ENCODE measurements at regions not wholly inside any gene's neighbourhood (a gene's known extent, or its start where the extent isn't known, plus 50 kb on each side); places are given as distances from the start of the nearest gene placed in this dataset.

DNA sequence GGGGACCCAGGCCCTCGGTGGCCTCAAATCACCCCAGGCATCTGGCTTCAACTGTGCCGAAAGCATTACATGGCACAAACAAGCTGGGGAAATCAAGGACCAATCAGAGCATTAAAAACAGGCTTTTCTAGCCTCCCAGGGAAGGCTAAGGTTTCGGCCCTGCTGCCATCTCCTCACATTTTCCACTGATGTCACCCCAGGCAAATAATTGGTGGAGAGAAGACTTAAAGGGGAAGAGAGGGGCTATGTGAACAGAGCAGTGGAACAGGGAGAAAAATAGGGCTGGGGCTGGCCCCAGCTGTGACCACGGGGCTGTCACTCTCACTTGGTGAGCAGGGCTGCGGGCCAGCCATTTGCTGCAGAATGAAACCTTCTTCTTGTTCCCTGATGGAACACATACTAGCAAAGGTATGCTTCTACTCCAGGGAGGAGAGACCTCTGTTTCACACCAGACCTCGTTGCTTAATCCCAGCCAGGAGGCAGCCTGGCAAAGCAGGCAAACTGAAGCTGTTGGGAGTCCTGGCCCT lies 581.3 kb downstream of the SOX6 start:
- TF ChIP-seq, protein P1, sequence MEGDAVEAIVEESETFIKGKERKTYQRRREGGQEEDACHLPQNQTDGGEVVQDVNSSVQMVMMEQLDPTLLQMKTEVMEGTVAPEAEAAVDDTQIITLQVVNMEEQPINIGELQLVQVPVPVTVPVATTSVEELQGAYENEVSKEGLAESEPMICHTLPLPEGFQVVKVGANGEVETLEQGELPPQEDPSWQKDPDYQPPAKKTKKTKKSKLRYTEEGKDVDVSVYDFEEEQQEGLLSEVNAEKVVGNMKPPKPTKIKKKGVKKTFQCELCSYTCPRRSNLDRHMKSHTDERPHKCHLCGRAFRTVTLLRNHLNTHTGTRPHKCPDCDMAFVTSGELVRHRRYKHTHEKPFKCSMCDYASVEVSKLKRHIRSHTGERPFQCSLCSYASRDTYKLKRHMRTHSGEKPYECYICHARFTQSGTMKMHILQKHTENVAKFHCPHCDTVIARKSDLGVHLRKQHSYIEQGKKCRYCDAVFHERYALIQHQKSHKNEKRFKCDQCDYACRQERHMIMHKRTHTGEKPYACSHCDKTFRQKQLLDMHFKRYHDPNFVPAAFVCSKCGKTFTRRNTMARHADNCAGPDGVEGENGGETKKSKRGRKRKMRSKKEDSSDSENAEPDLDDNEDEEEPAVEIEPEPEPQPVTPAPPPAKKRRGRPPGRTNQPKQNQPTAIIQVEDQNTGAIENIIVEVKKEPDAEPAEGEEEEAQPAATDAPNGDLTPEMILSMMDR (IDR thresholded peaks at IDR 0.05) = no peak
- TF ChIP-seq POLR2A (IDR thresholded peaks at IDR 0.05) = no peak

Measured in right lobe of liver (tissue), 4 donors.